ENCODE measurements at regions not wholly inside any gene's neighbourhood (a gene's known extent, or its start where the extent isn't known, plus 50 kb on each side); places are given as distances from the start of the nearest gene placed in this dataset.

GRCh38 chr10:61280303-61280702 lies 172.9 kb downstream of the TMEM26 start:
- H2AFZ ChIP-seq (ENCODE audit: insufficient read depth, low read depth, low read length, poor library complexity, severe bottlenecking), result no peak overlapping the region
- peaks cover 0 to 2% (median 0%) of the 10 kb centered on the region in 3 donors for H3K27me3 Mint-ChIP-seq (ENCODE audit: low read depth in 3 of 3)
- H3K4me3 ChIP-seq (replicated peaks in 1 of 3; ENCODE audit: low read depth in 2 of 3, low read length in 3 of 3), result no peak overlapping the region
- WGBS (ENCODE audit: insufficient coverage), result no CpG with 5 or more reads among the region's 3 CpGs
- H3K9me3 ChIP-seq (replicated peaks in 1 of 2; ENCODE audit: control insufficient read depth in 1 of 2, insufficient read depth in 1 of 2, low read length in 2 of 2), result no peaks in the 10 kb centered on the region
- H3K27ac Mint-ChIP-seq, result peak overlapping the region in 1 of 7 donors; percentile 24
- no peaks in the 10 kb centered on the region for H3K36me3 ChIP-seq (replicated peaks in 1 of 2; ENCODE audit: control insufficient read depth in 1 of 2, insufficient read depth in 2 of 2, low read length in 2 of 2)
- DNase-seq, result peak in 1 of 3 donors; percentile 30
- H3K4me1 Mint-ChIP-seq, result peaks cover 9% of the 10 kb centered on the region
- peaks cover 0 to 2% (median 0%) of the 10 kb centered on the region in 7 donors for H3K9me3 Mint-ChIP-seq
- no peak overlapping the region for H3K4me2 ChIP-seq (replicated peaks; ENCODE audit: extremely low read depth, low read length, poor library complexity, severe bottlenecking)
- no peaks in the 10 kb centered on the region for H3K36me3 Mint-ChIP-seq
- no peaks in the 10 kb centered on the region for H3K4me1 ChIP-seq (ENCODE audit: control insufficient read depth in 1 of 2, insufficient read depth in 2 of 2, low read length in 2 of 2)
- no peak for TF ChIP-seq CTCF (IDR thresholded peaks at IDR 0.05)
- H4K20me1 ChIP-seq (ENCODE audit: insufficient read depth, low read length), result no peaks in the 10 kb centered on the region
- no peak overlapping the region for H3K9ac ChIP-seq (ENCODE audit: insufficient read depth, low read length, poor library complexity, severe bottlenecking)
- H3K27me3 ChIP-seq (ENCODE audit: control insufficient read depth in 2 of 2, insufficient read depth in 2 of 2, low read length in 2 of 2), result no peaks in the 10 kb centered on the region
- intact Hi-C loops (cut with micrococcal nuclease), result no loop called here
- H3K4me3 Mint-ChIP-seq, result no peak overlapping the region
- H3K27ac ChIP-seq (ENCODE audit: low read depth in 1 of 2, low read length in 2 of 2), result no peak overlapping the region
- no peaks in the 10 kb centered on the region for H3K79me2 ChIP-seq (ENCODE audit: insufficient read depth, low read length)

- DNase-seq, result no peak
- H3K27ac Mint-ChIP-seq, result no peak overlapping the region
- Histone ChIP-seq H2AFZ (ENCODE audit: insufficient read depth, low read depth, low read length, poor library complexity, severe bottlenecking) (no peak overlapping the region), H3K36me3 (replicated peaks in 1 of 2; ENCODE audit: control insufficient read depth in 1 of 2, insufficient read depth in 2 of 2, low read length in 2 of 2) (no peaks in the 10 kb centered on the region), H4K20me1 (ENCODE audit: insufficient read depth, low read length) (no peaks in the 10 kb centered on the region), H3K79me2 (ENCODE audit: insufficient read depth, low read length) (no peaks in the 10 kb centered on the region), H3K4me2 (replicated peaks; ENCODE audit: extremely low read depth, low read length, poor library complexity, severe bottlenecking) (no peak overlapping the region), H3K9me3 (replicated peaks in 1 of 2; ENCODE audit: control insufficient read depth in 1 of 2, insufficient read depth in 1 of 2, low read length in 2 of 2) (no peaks in the 10 kb centered on the region), H3K27me3 (ENCODE audit: control insufficient read depth in 2 of 2, insufficient read depth in 2 of 2, low read length in 2 of 2) (no peaks in the 10 kb centered on the region), H3K9ac (ENCODE audit: insufficient read depth, low read length, poor library complexity, severe bottlenecking) (no peak overlapping the region), H3K27ac (ENCODE audit: low read depth in 1 of 2, low read length in 2 of 2) (no peak overlapping the region), H3K4me1 (ENCODE audit: control insufficient read depth in 1 of 2, insufficient read depth in 2 of 2, low read length in 2 of 2) (no peaks in the 10 kb centered on the region), H3K4me3 (replicated peaks in 1 of 3; ENCODE audit: low read depth in 2 of 3, low read length in 3 of 3) (no peak overlapping the region)
- intact Hi-C loops (cut with micrococcal nuclease), result no loop called here
- H3K27me3 Mint-ChIP-seq (ENCODE audit: low read depth in 3 of 3), result peaks cover 0 to 3% (median 0%) of the 10 kb centered on the region in 3 donors
- peaks cover 0 to 4% (median 0%) of the 10 kb centered on the region in 7 donors for H3K9me3 Mint-ChIP-seq
- H3K4me1 Mint-ChIP-seq, result peaks cover 9% of the 10 kb centered on the region
- WGBS (ENCODE audit: insufficient coverage), result no CpG with 5 or more reads among the region's 7 CpGs
- TF ChIP-seq CTCF (IDR thresholded peaks at IDR 0.05), result no peak
- no peak overlapping the region for H3K4me3 Mint-ChIP-seq
- no peaks in the 10 kb centered on the region for H3K36me3 Mint-ChIP-seq
Observed at GRCh38 chr10:61279400-61279799, 173.8 kb downstream of the TMEM26 start.

Measured in CD14-positive monocyte (primary cell).